Omental fat pad (tissue), 3 donors: ENCODE measurements at regions not wholly inside any gene's neighbourhood (a gene's known extent, or its start where the extent isn't known, plus 50 kb on each side); places are given as distances from the start of the nearest gene placed in this dataset.

ENCODE experiments used
- ATAC-seq: fragments of 150-250 bp; one replicate; pipeline ENCODE4 v1.9.1; 2016; ENCODE audit warnings: mild to moderate bottlenecking, moderate library complexity; ENCODE audit not compliant: low FRiP score
- DNase-seq: peaks from one replicate; pipeline ENCODE4 v3.0.0-alpha.2; 2019; ENCODE audit warnings: low spot score
- CTCF ChIP-seq, 3 donors: fragments of 450-650 bp; IDR thresholded peaks; one replicate each; pipeline ENCODE4 v1.5.1; 2016 to 2017; ENCODE audit warnings: antibody characterized with exemption in 3 of 3, mild to moderate bottlenecking in 3 of 3, moderate library complexity in 2 of 3

GRCh38 chr14:85728476-85729065, 198.6 kb downstream of the FLRT2 start:
- ATAC-seq: no peak
- DNase-seq: no peak
- TF ChIP-seq CTCF (IDR thresholded peaks at IDR 0.05): no peak

GRCh38 chr14:85714069-85714468, 184.1 kb downstream of the FLRT2 start:
- no peak for TF ChIP-seq CTCF (IDR thresholded peaks at IDR 0.05)
- DNase-seq (no peak), ATAC-seq (no peak)

- ATAC-seq (no peak), DNase-seq (no peak)
- TF ChIP-seq CTCF (IDR thresholded peaks at IDR 0.05): no peak
These were observed 181.7 kb downstream of the FLRT2 start for GRCh38 chr14:85711620-85712019.
